ENCODE measurements at regions not wholly inside any gene's neighbourhood (a gene's known extent, or its start where the extent isn't known, plus 50 kb on each side); places are given as distances from the start of the nearest gene placed in this dataset.

GRCh38 chr6:74197310-74197709, 501.3 kb downstream of the CD109 start:
- ATAC-seq = no peak
- TF ChIP-seq, protein P1, sequence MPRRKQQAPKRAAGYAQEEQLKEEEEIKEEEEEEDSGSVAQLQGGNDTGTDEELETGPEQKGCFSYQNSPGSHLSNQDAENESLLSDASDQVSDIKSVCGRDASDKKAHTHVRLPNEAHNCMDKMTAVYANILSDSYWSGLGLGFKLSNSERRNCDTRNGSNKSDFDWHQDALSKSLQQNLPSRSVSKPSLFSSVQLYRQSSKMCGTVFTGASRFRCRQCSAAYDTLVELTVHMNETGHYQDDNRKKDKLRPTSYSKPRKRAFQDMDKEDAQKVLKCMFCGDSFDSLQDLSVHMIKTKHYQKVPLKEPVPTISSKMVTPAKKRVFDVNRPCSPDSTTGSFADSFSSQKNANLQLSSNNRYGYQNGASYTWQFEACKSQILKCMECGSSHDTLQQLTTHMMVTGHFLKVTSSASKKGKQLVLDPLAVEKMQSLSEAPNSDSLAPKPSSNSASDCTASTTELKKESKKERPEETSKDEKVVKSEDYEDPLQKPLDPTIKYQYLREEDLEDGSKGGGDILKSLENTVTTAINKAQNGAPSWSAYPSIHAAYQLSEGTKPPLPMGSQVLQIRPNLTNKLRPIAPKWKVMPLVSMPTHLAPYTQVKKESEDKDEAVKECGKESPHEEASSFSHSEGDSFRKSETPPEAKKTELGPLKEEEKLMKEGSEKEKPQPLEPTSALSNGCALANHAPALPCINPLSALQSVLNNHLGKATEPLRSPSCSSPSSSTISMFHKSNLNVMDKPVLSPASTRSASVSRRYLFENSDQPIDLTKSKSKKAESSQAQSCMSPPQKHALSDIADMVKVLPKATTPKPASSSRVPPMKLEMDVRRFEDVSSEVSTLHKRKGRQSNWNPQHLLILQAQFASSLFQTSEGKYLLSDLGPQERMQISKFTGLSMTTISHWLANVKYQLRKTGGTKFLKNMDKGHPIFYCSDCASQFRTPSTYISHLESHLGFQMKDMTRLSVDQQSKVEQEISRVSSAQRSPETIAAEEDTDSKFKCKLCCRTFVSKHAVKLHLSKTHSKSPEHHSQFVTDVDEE (CRISPR knock-in tag; IDR thresholded peaks at IDR 0.05) = no peak
- TF ChIP-seq GLIS3 (CRISPR knock-in tag; IDR thresholded peaks at IDR 0.05) (no peak), ZC3H10 (CRISPR knock-in tag; IDR thresholded peaks at IDR 0.05) (no peak), ZNF70 (CRISPR knock-in tag; IDR thresholded peaks at IDR 0.05) (no peak), TCF4 (CRISPR knock-in tag; IDR thresholded peaks at IDR 0.05; ENCODE audit: borderline replicate concordance) (no peak), OSR1 (CRISPR knock-in tag; IDR thresholded peaks at IDR 0.05) (no peak)
- TF ChIP-seq, protein P2, sequence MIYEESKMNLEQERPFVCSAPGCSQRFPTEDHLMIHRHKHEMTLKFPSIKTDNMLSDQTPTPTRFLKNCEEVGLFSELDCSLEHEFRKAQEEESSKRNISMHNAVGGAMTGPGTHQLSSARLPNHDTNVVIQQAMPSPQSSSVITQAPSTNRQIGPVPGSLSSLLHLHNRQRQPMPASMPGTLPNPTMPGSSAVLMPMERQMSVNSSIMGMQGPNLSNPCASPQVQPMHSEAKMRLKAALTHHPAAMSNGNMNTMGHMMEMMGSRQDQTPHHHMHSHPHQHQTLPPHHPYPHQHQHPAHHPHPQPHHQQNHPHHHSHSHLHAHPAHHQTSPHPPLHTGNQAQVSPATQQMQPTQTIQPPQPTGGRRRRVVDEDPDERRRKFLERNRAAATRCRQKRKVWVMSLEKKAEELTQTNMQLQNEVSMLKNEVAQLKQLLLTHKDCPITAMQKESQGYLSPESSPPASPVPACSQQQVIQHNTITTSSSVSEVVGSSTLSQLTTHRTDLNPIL (CRISPR knock-in tag; IDR thresholded peaks at IDR 0.05; ENCODE audit: low read depth) = no peak

DNA sequence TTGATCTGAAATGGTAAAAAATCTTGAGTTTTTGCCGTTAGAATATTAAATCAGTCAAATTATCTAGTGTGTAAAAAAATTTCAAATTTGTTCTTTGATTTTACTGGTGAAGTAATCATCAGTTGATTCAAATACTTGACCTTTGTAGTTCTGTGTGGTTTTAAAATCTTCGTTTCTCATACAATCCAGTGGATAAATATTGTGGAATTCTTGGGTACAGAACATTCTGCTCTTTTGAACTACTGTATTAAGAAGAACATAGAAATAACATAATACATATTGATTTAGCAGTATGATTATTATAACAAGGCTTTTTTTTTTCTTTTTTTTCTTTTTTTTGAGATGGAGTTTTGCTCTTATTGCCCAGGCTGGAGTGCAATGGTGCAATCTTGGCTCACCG, 491.8 kb downstream of the CD109 start:
- TF ChIP-seq, protein P2 (CRISPR knock-in tag; IDR thresholded peaks at IDR 0.05; ENCODE audit: low read depth) = no peak
- TF ChIP-seq CSDC2 (CRISPR knock-in tag; IDR thresholded peaks at IDR 0.05) (no peak), ZFP3 (CRISPR knock-in tag; IDR thresholded peaks at IDR 0.05) (no peak), SNAI2 (CRISPR knock-in tag; IDR thresholded peaks at IDR 0.05) (no peak), OSR1 (CRISPR knock-in tag; IDR thresholded peaks at IDR 0.05) (no peak), POU6F1 (CRISPR knock-in tag; IDR thresholded peaks at IDR 0.05; ENCODE audit: borderline replicate concordance, low read depth) (no peak), ESRRG (CRISPR knock-in tag; IDR thresholded peaks at IDR 0.05) (no peak), ARNTL (CRISPR knock-in tag; IDR thresholded peaks at IDR 0.05; ENCODE audit: borderline replicate concordance, low read depth) (no peak), ZFP30 (CRISPR knock-in tag; IDR thresholded peaks at IDR 0.05) (no peak), ISL1 (CRISPR knock-in tag; IDR thresholded peaks at IDR 0.05) (no peak), TCF4 (CRISPR knock-in tag; IDR thresholded peaks at IDR 0.05; ENCODE audit: borderline replicate concordance) (no peak), RARB (CRISPR knock-in tag; IDR thresholded peaks at IDR 0.05) (no peak), GLIS3 (CRISPR knock-in tag; IDR thresholded peaks at IDR 0.05) (no peak), PPARA (CRISPR knock-in tag; IDR thresholded peaks at IDR 0.05; ENCODE audit: borderline replicate concordance) (no peak), TOX (CRISPR knock-in tag; IDR thresholded peaks at IDR 0.05; ENCODE audit: borderline replicate concordance) (no peak), ZNF70 (CRISPR knock-in tag; IDR thresholded peaks at IDR 0.05) (no peak), ZNF565 (CRISPR knock-in tag; conservative IDR thresholded peaks at IDR 0.05; ENCODE audit: low read depth) (no peak)

DNA sequence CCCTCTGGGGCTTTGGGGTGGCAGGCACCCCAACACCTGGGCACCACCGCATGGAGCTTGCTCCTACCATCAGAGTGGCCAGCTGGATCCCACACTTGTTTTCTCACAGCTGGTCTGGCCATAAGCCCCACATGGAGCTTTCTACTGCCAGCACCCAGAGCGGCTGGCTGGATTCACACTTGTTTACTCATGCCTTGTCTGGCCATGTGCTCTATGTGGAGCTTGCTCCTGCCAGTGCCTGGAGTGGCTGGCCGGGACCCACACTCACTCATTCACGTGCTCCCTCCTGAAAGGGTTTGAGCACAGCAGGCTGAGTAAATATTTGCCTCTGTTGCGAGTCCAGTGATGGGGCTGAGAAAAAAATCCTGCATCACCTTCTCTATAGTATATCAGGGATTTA, 487.0 kb downstream of the CD109 start:
- TF ChIP-seq OSR1 (CRISPR knock-in tag; IDR thresholded peaks at IDR 0.05) (no peak), ZC3H10 (CRISPR knock-in tag; IDR thresholded peaks at IDR 0.05) (no peak), BACH2 (CRISPR knock-in tag; IDR thresholded peaks at IDR 0.05; ENCODE audit: borderline replicate concordance) (no peak), ARNTL (CRISPR knock-in tag; IDR thresholded peaks at IDR 0.05; ENCODE audit: borderline replicate concordance, low read depth) (no peak), ISL1 (CRISPR knock-in tag; IDR thresholded peaks at IDR 0.05) (no peak), CSDC2 (CRISPR knock-in tag; IDR thresholded peaks at IDR 0.05) (no peak), ZNF565 (CRISPR knock-in tag; conservative IDR thresholded peaks at IDR 0.05; ENCODE audit: low read depth) (no peak), GLIS3 (CRISPR knock-in tag; IDR thresholded peaks at IDR 0.05) (no peak), ZFP30 (CRISPR knock-in tag; IDR thresholded peaks at IDR 0.05) (no peak), POU6F1 (CRISPR knock-in tag; IDR thresholded peaks at IDR 0.05; ENCODE audit: borderline replicate concordance, low read depth) (no peak), ESRRG (CRISPR knock-in tag; IDR thresholded peaks at IDR 0.05) (no peak), PPARA (CRISPR knock-in tag; IDR thresholded peaks at IDR 0.05; ENCODE audit: borderline replicate concordance) (no peak), TOX (CRISPR knock-in tag; IDR thresholded peaks at IDR 0.05; ENCODE audit: borderline replicate concordance) (no peak)
- TF ChIP-seq, protein P1 (CRISPR knock-in tag; IDR thresholded peaks at IDR 0.05) = no peak
- TF ChIP-seq, protein P3, sequence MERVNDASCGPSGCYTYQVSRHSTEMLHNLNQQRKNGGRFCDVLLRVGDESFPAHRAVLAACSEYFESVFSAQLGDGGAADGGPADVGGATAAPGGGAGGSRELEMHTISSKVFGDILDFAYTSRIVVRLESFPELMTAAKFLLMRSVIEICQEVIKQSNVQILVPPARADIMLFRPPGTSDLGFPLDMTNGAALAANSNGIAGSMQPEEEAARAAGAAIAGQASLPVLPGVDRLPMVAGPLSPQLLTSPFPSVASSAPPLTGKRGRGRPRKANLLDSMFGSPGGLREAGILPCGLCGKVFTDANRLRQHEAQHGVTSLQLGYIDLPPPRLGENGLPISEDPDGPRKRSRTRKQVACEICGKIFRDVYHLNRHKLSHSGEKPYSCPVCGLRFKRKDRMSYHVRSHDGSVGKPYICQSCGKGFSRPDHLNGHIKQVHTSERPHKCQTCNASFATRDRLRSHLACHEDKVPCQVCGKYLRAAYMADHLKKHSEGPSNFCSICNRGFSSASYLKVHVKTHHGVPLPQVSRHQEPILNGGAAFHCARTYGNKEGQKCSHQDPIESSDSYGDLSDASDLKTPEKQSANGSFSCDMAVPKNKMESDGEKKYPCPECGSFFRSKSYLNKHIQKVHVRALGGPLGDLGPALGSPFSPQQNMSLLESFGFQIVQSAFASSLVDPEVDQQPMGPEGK (CRISPR knock-in tag; IDR thresholded peaks at IDR 0.05; ENCODE audit: borderline replicate concordance) = no peak
- ATAC-seq = no peak

More for the DNA sequence above, 491.8 kb downstream of the CD109 start:
- no peak for ATAC-seq

Data from SK-N-SH treated with all-trans-retinoic acid at 6 μM for 48 hours (cell line).